HG02943 (cell line): ENCODE measurements at regions not wholly inside any gene's neighbourhood (a gene's known extent, or its start where the extent isn't known, plus 50 kb on each side); places are given as distances from the start of the nearest gene placed in this dataset.

Source experiments
- ATAC-seq: cut with Tn5 transposase; IDR thresholded peaks from one replicate; pipeline ENCODE4 v1.9.1; 2021; ENCODE audit warnings: mild to moderate bottlenecking, low read depth, moderate library complexity; ENCODE audit not compliant: unreplicated experiment

GRCh38 chr6:22925304-22925835 lies 356.0 kb downstream of the HDGFL1 start:
- ATAC-seq = no peak

GRCh38 chr6:22925920-22926789 lies 356.8 kb downstream of the HDGFL1 start:
- no peak for ATAC-seq

- ATAC-seq = no peak
These were observed 357.5 kb downstream of the HDGFL1 start for GRCh38 chr6:22926790-22927354.

GRCh38 chr6:22928775-22929174 lies 359.4 kb downstream of the HDGFL1 start:
- no peak for ATAC-seq

GRCh38 chr6:22929311-22929985 lies 360.1 kb downstream of the HDGFL1 start:
- ATAC-seq = no peak

- ATAC-seq = no peak
These were observed 371.4 kb downstream of the HDGFL1 start for GRCh38 chr6:22940581-22941290.

- ATAC-seq = no peak
These were observed 373.0 kb downstream of the HDGFL1 start for GRCh38 chr6:22942403-22942802.

GRCh38 chr6:22943327-22943726 lies 374.0 kb downstream of the HDGFL1 start:
- ATAC-seq = no peak

GRCh38 chr6:22949967-22950366 lies 380.6 kb downstream of the HDGFL1 start:
- no peak for ATAC-seq

GRCh38 chr6:22952097-22952496 lies 382.7 kb downstream of the HDGFL1 start:
- ATAC-seq = no peak

GRCh38 chr6:22954749-22955385 lies 385.5 kb downstream of the HDGFL1 start:
- ATAC-seq = no peak

- ATAC-seq = no peak
These were observed 386.8 kb downstream of the HDGFL1 start for GRCh38 chr6:22956029-22956681.

GRCh38 chr6:22958677-22959076 lies 389.3 kb downstream of the HDGFL1 start:
- no peak for ATAC-seq

- no peak for ATAC-seq
These were observed 390.2 kb downstream of the HDGFL1 start for GRCh38 chr6:22959571-22959970.

GRCh38 chr6:22964334-22964733 lies 395.0 kb downstream of the HDGFL1 start:
- no peak for ATAC-seq

- ATAC-seq = no peak
These were observed 396.5 kb downstream of the HDGFL1 start for GRCh38 chr6:22965889-22966288.

- no peak for ATAC-seq
These were observed 397.5 kb downstream of the HDGFL1 start for GRCh38 chr6:22966691-22967422.

- ATAC-seq = no peak
These were observed 400.6 kb downstream of the HDGFL1 start for GRCh38 chr6:22970004-22970403.

- ATAC-seq = no peak
These were observed 403.4 kb downstream of the HDGFL1 start for GRCh38 chr6:22972771-22973170.
